ENCODE measurements at regions not wholly inside any gene's neighbourhood (a gene's known extent, or its start where the extent isn't known, plus 50 kb on each side); places are given as distances from the start of the nearest gene placed in this dataset.
A peak's percentile ranks its signal among the peaks of the same experiment; 100 is the strongest.

- TF ChIP-seq CEBPG (CRISPR knock-in tag; IDR thresholded peaks at IDR 0.05) (peak; percentile 36; the same call in 1 of the 2 replicates), CEBPG (tag; conservative IDR thresholded peaks at IDR 0.05 in 1 of 2, IDR thresholded peaks at IDR 0.05 in 1 of 2) (no peak), U2AF1 (optimal IDR thresholded peaks at IDR 0.05; ENCODE audit: low read depth, low read length) (no peak), ZNF239 (CRISPR knock-in tag; IDR thresholded peaks at IDR 0.05) (0 out of 2 replicates have a peak, but pooled peaks have one; percentile 33), NR3C1 (CRISPR knock-in tag; IDR thresholded peaks at IDR 0.05) (no peak), MECOM (CRISPR knock-in tag; IDR thresholded peaks at IDR 0.05) (0 out of 2 replicates have a peak, but pooled peaks have one; percentile 55), CBFA2T3 (IDR thresholded peaks at IDR 0.05) (no peak), MEF2D (tag; conservative IDR thresholded peaks at IDR 0.05; ENCODE audit: low read depth) (peak; percentile 77; the same call in 1 of the 2 replicates), HNRNPLL (IDR thresholded peaks at IDR 0.05; ENCODE audit: low read depth, low read length, poor library complexity, severe bottlenecking) (no peak), CREM (IDR thresholded peaks at IDR 0.05; ENCODE audit: low read depth) (peak; percentile 70; the same call in 1 of the 2 replicates)
- TF ChIP-seq, protein P1, sequence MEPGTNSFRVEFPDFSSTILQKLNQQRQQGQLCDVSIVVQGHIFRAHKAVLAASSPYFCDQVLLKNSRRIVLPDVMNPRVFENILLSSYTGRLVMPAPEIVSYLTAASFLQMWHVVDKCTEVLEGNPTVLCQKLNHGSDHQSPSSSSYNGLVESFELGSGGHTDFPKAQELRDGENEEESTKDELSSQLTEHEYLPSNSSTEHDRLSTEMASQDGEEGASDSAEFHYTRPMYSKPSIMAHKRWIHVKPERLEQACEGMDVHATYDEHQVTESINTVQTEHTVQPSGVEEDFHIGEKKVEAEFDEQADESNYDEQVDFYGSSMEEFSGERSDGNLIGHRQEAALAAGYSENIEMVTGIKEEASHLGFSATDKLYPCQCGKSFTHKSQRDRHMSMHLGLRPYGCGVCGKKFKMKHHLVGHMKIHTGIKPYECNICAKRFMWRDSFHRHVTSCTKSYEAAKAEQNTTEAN (CRISPR knock-in tag; IDR thresholded peaks at IDR 0.05): no peak
- TF ChIP-seq, protein P2, sequence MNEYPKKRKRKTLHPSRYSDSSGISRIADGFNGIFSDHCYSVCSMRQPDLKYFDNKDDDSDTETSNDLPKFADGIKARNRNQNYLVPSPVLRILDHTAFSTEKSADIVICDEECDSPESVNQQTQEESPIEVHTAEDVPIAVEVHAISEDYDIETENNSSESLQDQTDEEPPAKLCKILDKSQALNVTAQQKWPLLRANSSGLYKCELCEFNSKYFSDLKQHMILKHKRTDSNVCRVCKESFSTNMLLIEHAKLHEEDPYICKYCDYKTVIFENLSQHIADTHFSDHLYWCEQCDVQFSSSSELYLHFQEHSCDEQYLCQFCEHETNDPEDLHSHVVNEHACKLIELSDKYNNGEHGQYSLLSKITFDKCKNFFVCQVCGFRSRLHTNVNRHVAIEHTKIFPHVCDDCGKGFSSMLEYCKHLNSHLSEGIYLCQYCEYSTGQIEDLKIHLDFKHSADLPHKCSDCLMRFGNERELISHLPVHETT (CRISPR knock-in tag; conservative IDR thresholded peaks at IDR 0.05 in 1 of 2, IDR thresholded peaks at IDR 0.05 in 1 of 2): peak in 1 of 2 experiments; percentile 85; a peak in 2 of 4 replicates
- TF ChIP-seq, protein P3, sequence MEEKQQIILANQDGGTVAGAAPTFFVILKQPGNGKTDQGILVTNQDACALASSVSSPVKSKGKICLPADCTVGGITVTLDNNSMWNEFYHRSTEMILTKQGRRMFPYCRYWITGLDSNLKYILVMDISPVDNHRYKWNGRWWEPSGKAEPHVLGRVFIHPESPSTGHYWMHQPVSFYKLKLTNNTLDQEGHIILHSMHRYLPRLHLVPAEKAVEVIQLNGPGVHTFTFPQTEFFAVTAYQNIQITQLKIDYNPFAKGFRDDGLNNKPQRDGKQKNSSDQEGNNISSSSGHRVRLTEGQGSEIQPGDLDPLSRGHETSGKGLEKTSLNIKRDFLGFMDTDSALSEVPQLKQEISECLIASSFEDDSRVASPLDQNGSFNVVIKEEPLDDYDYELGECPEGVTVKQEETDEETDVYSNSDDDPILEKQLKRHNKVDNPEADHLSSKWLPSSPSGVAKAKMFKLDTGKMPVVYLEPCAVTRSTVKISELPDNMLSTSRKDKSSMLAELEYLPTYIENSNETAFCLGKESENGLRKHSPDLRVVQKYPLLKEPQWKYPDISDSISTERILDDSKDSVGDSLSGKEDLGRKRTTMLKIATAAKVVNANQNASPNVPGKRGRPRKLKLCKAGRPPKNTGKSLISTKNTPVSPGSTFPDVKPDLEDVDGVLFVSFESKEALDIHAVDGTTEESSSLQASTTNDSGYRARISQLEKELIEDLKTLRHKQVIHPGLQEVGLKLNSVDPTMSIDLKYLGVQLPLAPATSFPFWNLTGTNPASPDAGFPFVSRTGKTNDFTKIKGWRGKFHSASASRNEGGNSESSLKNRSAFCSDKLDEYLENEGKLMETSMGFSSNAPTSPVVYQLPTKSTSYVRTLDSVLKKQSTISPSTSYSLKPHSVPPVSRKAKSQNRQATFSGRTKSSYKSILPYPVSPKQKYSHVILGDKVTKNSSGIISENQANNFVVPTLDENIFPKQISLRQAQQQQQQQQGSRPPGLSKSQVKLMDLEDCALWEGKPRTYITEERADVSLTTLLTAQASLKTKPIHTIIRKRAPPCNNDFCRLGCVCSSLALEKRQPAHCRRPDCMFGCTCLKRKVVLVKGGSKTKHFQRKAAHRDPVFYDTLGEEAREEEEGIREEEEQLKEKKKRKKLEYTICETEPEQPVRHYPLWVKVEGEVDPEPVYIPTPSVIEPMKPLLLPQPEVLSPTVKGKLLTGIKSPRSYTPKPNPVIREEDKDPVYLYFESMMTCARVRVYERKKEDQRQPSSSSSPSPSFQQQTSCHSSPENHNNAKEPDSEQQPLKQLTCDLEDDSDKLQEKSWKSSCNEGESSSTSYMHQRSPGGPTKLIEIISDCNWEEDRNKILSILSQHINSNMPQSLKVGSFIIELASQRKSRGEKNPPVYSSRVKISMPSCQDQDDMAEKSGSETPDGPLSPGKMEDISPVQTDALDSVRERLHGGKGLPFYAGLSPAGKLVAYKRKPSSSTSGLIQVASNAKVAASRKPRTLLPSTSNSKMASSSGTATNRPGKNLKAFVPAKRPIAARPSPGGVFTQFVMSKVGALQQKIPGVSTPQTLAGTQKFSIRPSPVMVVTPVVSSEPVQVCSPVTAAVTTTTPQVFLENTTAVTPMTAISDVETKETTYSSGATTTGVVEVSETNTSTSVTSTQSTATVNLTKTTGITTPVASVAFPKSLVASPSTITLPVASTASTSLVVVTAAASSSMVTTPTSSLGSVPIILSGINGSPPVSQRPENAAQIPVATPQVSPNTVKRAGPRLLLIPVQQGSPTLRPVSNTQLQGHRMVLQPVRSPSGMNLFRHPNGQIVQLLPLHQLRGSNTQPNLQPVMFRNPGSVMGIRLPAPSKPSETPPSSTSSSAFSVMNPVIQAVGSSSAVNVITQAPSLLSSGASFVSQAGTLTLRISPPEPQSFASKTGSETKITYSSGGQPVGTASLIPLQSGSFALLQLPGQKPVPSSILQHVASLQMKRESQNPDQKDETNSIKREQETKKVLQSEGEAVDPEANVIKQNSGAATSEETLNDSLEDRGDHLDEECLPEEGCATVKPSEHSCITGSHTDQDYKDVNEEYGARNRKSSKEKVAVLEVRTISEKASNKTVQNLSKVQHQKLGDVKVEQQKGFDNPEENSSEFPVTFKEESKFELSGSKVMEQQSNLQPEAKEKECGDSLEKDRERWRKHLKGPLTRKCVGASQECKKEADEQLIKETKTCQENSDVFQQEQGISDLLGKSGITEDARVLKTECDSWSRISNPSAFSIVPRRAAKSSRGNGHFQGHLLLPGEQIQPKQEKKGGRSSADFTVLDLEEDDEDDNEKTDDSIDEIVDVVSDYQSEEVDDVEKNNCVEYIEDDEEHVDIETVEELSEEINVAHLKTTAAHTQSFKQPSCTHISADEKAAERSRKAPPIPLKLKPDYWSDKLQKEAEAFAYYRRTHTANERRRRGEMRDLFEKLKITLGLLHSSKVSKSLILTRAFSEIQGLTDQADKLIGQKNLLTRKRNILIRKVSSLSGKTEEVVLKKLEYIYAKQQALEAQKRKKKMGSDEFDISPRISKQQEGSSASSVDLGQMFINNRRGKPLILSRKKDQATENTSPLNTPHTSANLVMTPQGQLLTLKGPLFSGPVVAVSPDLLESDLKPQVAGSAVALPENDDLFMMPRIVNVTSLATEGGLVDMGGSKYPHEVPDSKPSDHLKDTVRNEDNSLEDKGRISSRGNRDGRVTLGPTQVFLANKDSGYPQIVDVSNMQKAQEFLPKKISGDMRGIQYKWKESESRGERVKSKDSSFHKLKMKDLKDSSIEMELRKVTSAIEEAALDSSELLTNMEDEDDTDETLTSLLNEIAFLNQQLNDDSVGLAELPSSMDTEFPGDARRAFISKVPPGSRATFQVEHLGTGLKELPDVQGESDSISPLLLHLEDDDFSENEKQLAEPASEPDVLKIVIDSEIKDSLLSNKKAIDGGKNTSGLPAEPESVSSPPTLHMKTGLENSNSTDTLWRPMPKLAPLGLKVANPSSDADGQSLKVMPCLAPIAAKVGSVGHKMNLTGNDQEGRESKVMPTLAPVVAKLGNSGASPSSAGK (IDR thresholded peaks at IDR 0.05): no peak
Observed at GRCh38 chr1:173422456-173422976, 54.6 kb upstream of the PRDX6 start (continued).
